ENCODE measurements at regions not wholly inside any gene's neighbourhood (a gene's known extent, or its start where the extent isn't known, plus 50 kb on each side); places are given as distances from the start of the nearest gene placed in this dataset.

DNA sequence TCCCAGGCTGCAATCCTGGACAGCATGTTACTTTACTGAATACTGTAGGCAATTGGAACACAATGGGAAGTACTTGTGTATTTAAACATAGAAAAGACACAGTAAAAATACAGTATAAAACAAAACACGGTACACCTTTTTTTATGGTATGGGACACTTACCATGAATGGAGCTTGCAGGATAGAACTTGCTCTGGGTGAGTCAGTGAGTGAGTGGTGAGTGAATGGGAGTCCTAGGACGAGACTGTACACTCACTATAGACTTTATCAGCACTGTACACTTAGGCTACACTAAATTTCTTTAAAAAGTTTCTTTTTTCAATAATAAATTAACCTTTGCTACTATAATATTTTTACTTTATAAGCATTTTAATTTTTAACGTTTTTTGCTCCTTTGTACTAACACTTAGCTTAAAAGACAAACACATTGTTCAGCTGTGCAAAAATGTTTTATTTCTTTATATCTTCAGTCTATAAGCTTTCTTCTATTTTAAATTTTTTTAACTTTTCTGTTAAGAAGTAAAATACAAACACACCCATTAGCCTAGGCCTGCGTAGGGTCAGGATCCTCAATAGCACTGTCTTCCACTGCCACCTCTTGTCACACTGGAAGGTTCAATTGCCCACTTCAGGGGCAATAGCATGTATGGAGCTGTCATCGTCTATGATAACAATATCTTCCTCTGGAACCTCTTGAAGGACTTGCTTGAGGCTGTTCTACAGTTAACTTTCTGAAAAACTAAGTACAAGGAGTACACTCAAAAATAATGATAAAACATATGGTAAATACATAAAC lies 293.5 kb upstream of the FSTL5 start:
- H3K23ac ChIP-seq (ENCODE audit: insufficient read length) = no peak overlapping the region
- TF ChIP-seq RAD21 (IDR thresholded peaks at IDR 0.05 in 1 of 2, conservative IDR thresholded peaks at IDR 0.05 in 1 of 2; ENCODE audit: low read depth in 2 of 2, low read length in 2 of 2) (peak; percentile 15 to 33; a peak in 2 of 4 replicates), SUZ12 (IDR thresholded peaks at IDR 0.05; ENCODE audit: low read length) (no peak)
- no peaks in the 10 kb centered on the region for H3K27me3 ChIP-seq (replicated peaks in 1 of 4; ENCODE audit: control insufficient read depth in 3 of 4, extremely low read depth in 1 of 4, insufficient read depth in 3 of 4, low read length in 3 of 4)

More for the DNA sequence above, 293.5 kb upstream of the FSTL5 start:
- no peaks in the 10 kb centered on the region for H4K20me1 ChIP-seq (replicated peaks in 1 of 2; ENCODE audit: control insufficient read depth in 1 of 2, insufficient read depth in 2 of 2, low read length in 2 of 2)
- no peaks in the 10 kb centered on the region for H3K9me3 ChIP-seq (ENCODE audit: insufficient read depth in 2 of 2, low read depth in 1 of 2, low read length in 1 of 2)
- H3K9ac ChIP-seq (replicated peaks in 1 of 4; ENCODE audit: extremely low read depth in 1 of 4, low read depth in 3 of 4, low read length in 3 of 4) = no peak overlapping the region
- no peak overlapping the region for H2BK120ac ChIP-seq (replicated peaks; ENCODE audit: low read depth, low read length)
- H3K36me3 ChIP-seq (ENCODE audit: control insufficient read depth in 2 of 4, insufficient read depth in 4 of 4, low read length in 3 of 4) = no peaks in the 10 kb centered on the region
- DNase-seq (ENCODE audit: low read depth in 1 of 2, low spot score in 2 of 2) (no peak), FAIRE-seq (no peak)
- no peaks in the 10 kb centered on the region for H3K4me1 ChIP-seq (replicated peaks in 1 of 4; ENCODE audit: control insufficient read depth in 3 of 4, insufficient read depth in 4 of 4, low read length in 3 of 4)
- WGBS, 2 experiments (ENCODE audit: extremely low coverage in 1 of 2, insufficient coverage in 1 of 2, insufficient read length in 1 of 2, insufficient replicate concordance in 2 of 2, low coverage in 1 of 2, low lambda C conversion rate in 2 of 2, missing lambda C conversion rate in 1 of 2) = 90% methylated on average over 5 of the region's 5 CpGs; no CpG with 5 or more reads in 1 of the 2 experiments
- no peak overlapping the region for H4K8ac ChIP-seq (ENCODE audit: extremely low read depth, insufficient read depth, low read length)
- H2BK5ac ChIP-seq (ENCODE audit: low read depth, low read length) = no peak overlapping the region
- H3K79me2 ChIP-seq (ENCODE audit: control insufficient read depth in 1 of 2, insufficient read depth in 2 of 2, low read length in 2 of 2) = no peaks in the 10 kb centered on the region
- H3K18ac ChIP-seq (ENCODE audit: extremely low read depth, low read length) = no peak overlapping the region
- no peak overlapping the region for H3K14ac ChIP-seq (ENCODE audit: insufficient read length)
- H2BK15ac ChIP-seq (ENCODE audit: low read length) = no peak overlapping the region
- ChIA-PET POLR2A (ENCODE audit: partially characterized antibody) (no interaction called here), CTCF (ENCODE audit: partially characterized antibody) (interaction anchor here (0.8 to 1.6 kb wide), 4 partner anchors 8 to 99 kb away, joined by 3 to 4 read pairs (median 3); no protein-coding TSS in a partner anchor)
- no peak overlapping the region for H2BK20ac ChIP-seq (ENCODE audit: low read length)
- H2AFZ ChIP-seq (ENCODE audit: low read length) = no peak overlapping the region
- H3K56ac ChIP-seq (replicated peaks; ENCODE audit: insufficient read length, low read depth, low read length) = no peak overlapping the region
- H4K91ac ChIP-seq (replicated peaks; ENCODE audit: insufficient read length, low read length) = no peak overlapping the region
- H2AK5ac ChIP-seq (ENCODE audit: low read depth, low read length) = no peak overlapping the region
- no peaks in the 10 kb centered on the region for H3K79me1 ChIP-seq (ENCODE audit: low read depth, low read length)
- H4K5ac ChIP-seq (ENCODE audit: insufficient read length, low read depth, low read length) = no peak overlapping the region
- H3K23me2 ChIP-seq (ENCODE audit: low read depth, low read length) = no peaks in the 10 kb centered on the region
- no peak overlapping the region for H3K4ac ChIP-seq (replicated peaks; ENCODE audit: insufficient read length, low read depth, low read length)
- no peak overlapping the region for H3K4me3 ChIP-seq (ENCODE audit: extremely low read depth in 1 of 4, insufficient read depth in 2 of 4, low read depth in 3 of 4, low read length in 4 of 4)
- H3K4me2 ChIP-seq (ENCODE audit: insufficient read depth in 1 of 2, low read depth in 2 of 2, low read length in 2 of 2) = no peak overlapping the region
- H3K27ac ChIP-seq (ENCODE audit: low read depth, low read length) = no peak overlapping the region
- no peak overlapping the region for H2BK12ac ChIP-seq (ENCODE audit: low read depth, low read length)

All from H1 (cell line).